ENCODE measurements at regions not wholly inside any gene's neighbourhood (a gene's known extent, or its start where the extent isn't known, plus 50 kb on each side); places are given as distances from the start of the nearest gene placed in this dataset.

DNA sequence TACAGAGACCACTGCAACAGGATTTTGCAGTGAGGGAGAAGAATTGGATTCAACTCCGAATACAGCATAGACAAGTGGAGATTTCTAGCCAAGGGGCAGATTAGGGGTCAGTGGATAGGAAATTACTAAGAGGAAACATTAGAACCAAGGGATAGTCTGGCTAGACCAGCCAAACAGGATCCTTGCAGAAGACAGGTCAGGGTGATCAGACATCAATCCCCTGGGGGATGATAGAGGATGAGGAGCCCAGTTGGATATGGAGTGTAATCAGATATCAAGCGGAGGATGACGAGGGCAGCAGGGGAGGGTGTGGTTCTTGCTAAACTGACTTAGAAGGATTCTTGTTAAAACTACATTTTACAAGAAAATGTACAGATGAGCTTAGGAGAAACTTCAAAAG is 424.4 kb downstream of the DAD1 start:
- intact Hi-C loops (cut with DNase I; ENCODE audit: low total_unique reads): no loop called here
- no peak for DNase-seq
- Histone ChIP-seq H3K36me3 (ENCODE audit: low read depth, missing control alignments) (no peaks in the 10 kb centered on the region), H3K27me3 (no peaks in the 10 kb centered on the region), H3K9me3 (no peaks in the 10 kb centered on the region), H3K27ac (no peak overlapping the region), H3K4me3 (no peak overlapping the region), H3K4me1 (no peaks in the 10 kb centered on the region)
- WGBS, 2 donors: 66 to 75% methylated on average over 3 of the region's 3 CpGs
- TF ChIP-seq, protein P1, sequence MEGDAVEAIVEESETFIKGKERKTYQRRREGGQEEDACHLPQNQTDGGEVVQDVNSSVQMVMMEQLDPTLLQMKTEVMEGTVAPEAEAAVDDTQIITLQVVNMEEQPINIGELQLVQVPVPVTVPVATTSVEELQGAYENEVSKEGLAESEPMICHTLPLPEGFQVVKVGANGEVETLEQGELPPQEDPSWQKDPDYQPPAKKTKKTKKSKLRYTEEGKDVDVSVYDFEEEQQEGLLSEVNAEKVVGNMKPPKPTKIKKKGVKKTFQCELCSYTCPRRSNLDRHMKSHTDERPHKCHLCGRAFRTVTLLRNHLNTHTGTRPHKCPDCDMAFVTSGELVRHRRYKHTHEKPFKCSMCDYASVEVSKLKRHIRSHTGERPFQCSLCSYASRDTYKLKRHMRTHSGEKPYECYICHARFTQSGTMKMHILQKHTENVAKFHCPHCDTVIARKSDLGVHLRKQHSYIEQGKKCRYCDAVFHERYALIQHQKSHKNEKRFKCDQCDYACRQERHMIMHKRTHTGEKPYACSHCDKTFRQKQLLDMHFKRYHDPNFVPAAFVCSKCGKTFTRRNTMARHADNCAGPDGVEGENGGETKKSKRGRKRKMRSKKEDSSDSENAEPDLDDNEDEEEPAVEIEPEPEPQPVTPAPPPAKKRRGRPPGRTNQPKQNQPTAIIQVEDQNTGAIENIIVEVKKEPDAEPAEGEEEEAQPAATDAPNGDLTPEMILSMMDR (IDR thresholded peaks at IDR 0.05): no peak
- no peak for TF ChIP-seq POLR2A (IDR thresholded peaks at IDR 0.05)

DNA sequence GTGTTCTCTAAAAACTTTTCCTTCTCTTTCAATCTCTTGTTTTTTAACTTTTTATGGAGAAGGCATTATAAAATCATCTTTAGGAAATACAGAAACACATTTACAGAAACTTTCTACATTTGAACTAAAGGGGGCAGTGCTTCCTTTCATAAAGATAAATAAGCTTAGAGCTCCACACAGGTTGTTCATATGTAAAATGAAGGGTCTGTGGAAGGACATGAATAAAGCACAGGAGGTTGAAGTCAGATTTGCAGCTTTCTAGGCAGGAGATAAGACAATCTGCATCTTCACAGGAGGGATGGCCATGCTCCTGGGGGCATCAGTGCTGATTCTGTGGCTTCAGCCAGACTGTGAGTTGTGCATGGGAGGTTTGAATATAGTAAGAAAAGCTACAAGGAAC is 426.0 kb downstream of the DAD1 start:
- no peak for TF ChIP-seq POLR2A (IDR thresholded peaks at IDR 0.05)
- TF ChIP-seq, protein P1 (IDR thresholded peaks at IDR 0.05): no peak
- intact Hi-C loops (cut with DNase I; ENCODE audit: low total_unique reads): no loop called here
- no peak overlapping the region for H3K4me3 ChIP-seq

DNA sequence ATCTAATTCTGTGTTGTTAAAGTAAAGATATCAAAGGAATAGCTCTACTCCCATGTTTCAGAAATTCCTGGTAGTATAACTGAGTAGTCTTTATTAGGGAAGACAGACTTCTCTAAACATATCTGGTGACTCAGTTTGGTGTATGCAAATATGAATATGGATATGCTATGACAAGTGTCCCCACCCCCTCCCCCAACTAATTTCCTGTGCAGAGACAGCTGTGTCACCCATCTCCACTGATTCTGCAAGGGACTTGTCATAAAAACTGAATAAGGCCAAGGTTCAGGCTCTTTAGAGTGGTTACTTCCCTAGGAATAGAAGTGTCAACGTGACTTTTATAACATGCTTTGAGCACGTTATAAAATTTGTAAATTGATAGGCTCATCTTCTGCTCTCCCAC is 429.1 kb downstream of the DAD1 start:
- no peaks in the 10 kb centered on the region for H3K4me1 ChIP-seq
- H3K27ac ChIP-seq: no peak overlapping the region
- no peaks in the 10 kb centered on the region for H3K27me3 ChIP-seq
- H3K4me3 ChIP-seq: no peak overlapping the region
- intact Hi-C loops (cut with DNase I; ENCODE audit: low total_unique reads): no loop called here
- H3K9me3 ChIP-seq: no peaks in the 10 kb centered on the region
- TF ChIP-seq, protein P1 (IDR thresholded peaks at IDR 0.05): no peak
- TF ChIP-seq POLR2A (IDR thresholded peaks at IDR 0.05): no peak
- 66 to 82% methylated on average over 2 of the region's 2 CpGs for WGBS, 2 donors
- no peaks in the 10 kb centered on the region for H3K36me3 ChIP-seq (ENCODE audit: low read depth, missing control alignments)
- DNase-seq: no peak

More for the DNA sequence above, 426.0 kb downstream of the DAD1 start:
- Histone ChIP-seq H3K4me1 (no peaks in the 10 kb centered on the region), H3K27ac (no peak overlapping the region), H3K36me3 (ENCODE audit: low read depth, missing control alignments) (no peaks in the 10 kb centered on the region), H3K9me3 (no peaks in the 10 kb centered on the region), H3K27me3 (no peaks in the 10 kb centered on the region)
- DNase-seq: no peak

DNA sequence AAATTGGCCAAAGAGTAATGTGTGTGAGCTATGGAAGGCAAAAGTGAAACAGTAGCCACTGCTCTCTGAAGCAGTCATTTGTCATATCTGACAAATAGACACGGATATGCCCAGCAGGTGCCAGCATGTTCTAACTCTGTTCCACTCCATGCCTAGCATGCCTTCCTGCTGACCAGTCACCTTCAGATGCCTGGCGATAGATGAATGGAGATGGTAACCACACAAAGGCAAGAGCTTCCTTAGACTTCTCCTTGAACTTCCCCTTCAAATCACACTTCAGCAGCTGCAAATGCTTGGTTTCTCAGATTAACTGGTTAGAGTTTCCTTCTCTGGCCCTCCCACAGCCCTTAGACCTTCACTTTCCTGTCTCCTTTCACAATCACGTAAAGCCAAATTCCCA is 429.9 kb downstream of the DAD1 start:
- Histone ChIP-seq H3K4me1 (no peaks in the 10 kb centered on the region), H3K36me3 (ENCODE audit: low read depth, missing control alignments) (no peaks in the 10 kb centered on the region), H3K4me3 (no peak overlapping the region), H3K27me3 (no peaks in the 10 kb centered on the region), H3K27ac (no peak overlapping the region), H3K9me3 (no peaks in the 10 kb centered on the region)
- TF ChIP-seq, protein P1 (IDR thresholded peaks at IDR 0.05): no peak
- TF ChIP-seq POLR2A (IDR thresholded peaks at IDR 0.05): no peak
- no peak for DNase-seq
- intact Hi-C loops (cut with DNase I; ENCODE audit: low total_unique reads): no loop called here
- WGBS, 2 donors: 71 to 73% methylated on average over 3 of the region's 3 CpGs

DNA sequence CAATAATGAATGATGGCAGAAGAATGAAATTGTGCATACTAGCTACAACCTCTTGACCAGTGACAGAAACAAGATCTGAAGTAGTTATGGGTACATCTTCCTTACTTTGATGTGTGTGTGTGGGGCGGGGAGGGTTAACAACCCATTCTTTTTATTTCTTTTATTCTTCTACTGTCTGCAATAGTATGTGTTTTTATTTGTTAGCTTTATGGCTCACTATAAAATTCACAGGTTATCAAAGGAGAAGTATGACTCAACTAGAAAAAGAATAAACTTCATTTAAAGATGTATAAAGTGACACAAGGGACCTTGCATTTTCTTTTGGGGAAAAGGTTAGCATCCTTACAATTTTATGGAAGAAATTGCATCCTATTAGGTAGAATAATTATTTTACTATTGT is 430.5 kb downstream of the DAD1 start:
- Histone ChIP-seq H3K27ac (no peak overlapping the region), H3K27me3 (no peaks in the 10 kb centered on the region), H3K36me3 (ENCODE audit: low read depth, missing control alignments) (no peaks in the 10 kb centered on the region), H3K4me1 (no peaks in the 10 kb centered on the region), H3K9me3 (no peaks in the 10 kb centered on the region), H3K4me3 (no peak overlapping the region)
- intact Hi-C loops (cut with DNase I; ENCODE audit: low total_unique reads): no loop called here
- no peak for DNase-seq
- no peak for TF ChIP-seq POLR2A (IDR thresholded peaks at IDR 0.05)
- TF ChIP-seq, protein P1 (IDR thresholded peaks at IDR 0.05): no peak
- 97 to 98% methylated on average over 1 of the region's 1 CpG for WGBS, 2 donors
